ENCODE measurements at regions not wholly inside any gene's neighbourhood (a gene's known extent, or its start where the extent isn't known, plus 50 kb on each side); places are given as distances from the start of the nearest gene placed in this dataset.

DNA sequence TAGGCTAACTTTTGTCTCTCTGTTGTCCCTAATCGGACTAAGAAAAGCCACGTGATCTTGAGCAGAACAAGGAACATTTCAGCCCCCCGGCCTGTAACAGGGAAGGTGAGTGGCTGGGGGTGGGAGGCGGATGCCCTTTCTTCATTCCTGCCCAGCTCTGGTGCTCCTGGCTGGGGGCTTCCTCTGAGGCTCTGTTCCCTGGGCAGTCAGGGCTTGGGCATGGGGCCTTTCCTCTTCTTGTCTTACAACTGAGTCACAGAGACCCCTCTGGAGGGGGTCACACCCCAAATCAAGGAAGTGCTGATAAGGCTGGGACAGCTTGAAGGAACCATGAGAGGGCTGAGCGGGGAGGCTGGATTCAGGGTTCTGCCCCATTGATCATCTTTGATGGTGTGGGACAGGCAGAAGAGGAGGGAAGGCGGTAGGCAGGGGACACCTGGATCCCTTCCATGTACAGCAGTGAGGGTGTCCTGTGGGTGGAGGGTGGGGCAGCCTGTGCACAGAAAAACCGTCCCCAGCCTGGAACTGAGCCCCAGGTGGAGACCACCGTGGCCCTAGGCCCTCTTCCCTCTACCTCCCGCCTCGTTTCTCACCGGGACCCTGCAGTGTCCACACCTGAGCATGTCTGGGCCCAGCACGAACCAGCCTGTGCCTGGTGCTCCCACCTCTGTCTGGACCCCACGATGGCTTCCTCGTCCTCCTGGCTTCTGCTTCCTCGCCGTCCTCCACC lies 257.7 kb upstream of the IRX1 start:
- TF ChIP-seq, protein P1, sequence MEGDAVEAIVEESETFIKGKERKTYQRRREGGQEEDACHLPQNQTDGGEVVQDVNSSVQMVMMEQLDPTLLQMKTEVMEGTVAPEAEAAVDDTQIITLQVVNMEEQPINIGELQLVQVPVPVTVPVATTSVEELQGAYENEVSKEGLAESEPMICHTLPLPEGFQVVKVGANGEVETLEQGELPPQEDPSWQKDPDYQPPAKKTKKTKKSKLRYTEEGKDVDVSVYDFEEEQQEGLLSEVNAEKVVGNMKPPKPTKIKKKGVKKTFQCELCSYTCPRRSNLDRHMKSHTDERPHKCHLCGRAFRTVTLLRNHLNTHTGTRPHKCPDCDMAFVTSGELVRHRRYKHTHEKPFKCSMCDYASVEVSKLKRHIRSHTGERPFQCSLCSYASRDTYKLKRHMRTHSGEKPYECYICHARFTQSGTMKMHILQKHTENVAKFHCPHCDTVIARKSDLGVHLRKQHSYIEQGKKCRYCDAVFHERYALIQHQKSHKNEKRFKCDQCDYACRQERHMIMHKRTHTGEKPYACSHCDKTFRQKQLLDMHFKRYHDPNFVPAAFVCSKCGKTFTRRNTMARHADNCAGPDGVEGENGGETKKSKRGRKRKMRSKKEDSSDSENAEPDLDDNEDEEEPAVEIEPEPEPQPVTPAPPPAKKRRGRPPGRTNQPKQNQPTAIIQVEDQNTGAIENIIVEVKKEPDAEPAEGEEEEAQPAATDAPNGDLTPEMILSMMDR (conservative IDR thresholded peaks at IDR 0.05; ENCODE audit: low read length) = no peak
- no peak for TF ChIP-seq EZH2phosphoT487 (IDR thresholded peaks at IDR 0.05; ENCODE audit: borderline replicate concordance)

All from Loucy (cell line).